Stimulated activated CD4-positive, alpha-beta T cell treated with anti-CD3 and anti-CD28 coated beads, Interleukin-4, amount 100 ng/mL, for 4 hours (primary cell): ENCODE measurements at regions not wholly inside any gene's neighbourhood (a gene's known extent, or its start where the extent isn't known, plus 50 kb on each side); places are given as distances from the start of the nearest gene placed in this dataset.
"Not testable (repeated sequence)": the region's sequence is repeated elsewhere in the genome, so short reads cannot be mapped to it uniquely, and the experiment has no call there.

Source experiments
- DNase-seq, 2 experiments: peaks; one replicate each; pipeline ENCODE4 v3.0.0-alpha.2; 2020

GRCh38 chr7:79615871-79616640 lies 162.6 kb upstream of the MAGI2 start:
- DNase-seq, result no peak

GRCh38 chr7:79615466-79615865 lies 162.0 kb upstream of the MAGI2 start:
- no peak for DNase-seq

GRCh38 chr7:79612903-79613302 lies 159.4 kb upstream of the MAGI2 start:
- DNase-seq, result no peak

GRCh38 chr7:79612022-79612421 lies 158.6 kb upstream of the MAGI2 start:
- no peak for DNase-seq

GRCh38 chr7:79610748-79611304 lies 157.4 kb upstream of the MAGI2 start:
- no peak for DNase-seq

GRCh38 chr7:79610313-79610712 lies 156.8 kb upstream of the MAGI2 start:
- DNase-seq, result no peak

GRCh38 chr7:79608005-79608404 lies 154.5 kb upstream of the MAGI2 start:
- DNase-seq, result no peak

GRCh38 chr7:79604841-79605240 lies 151.4 kb upstream of the MAGI2 start:
- DNase-seq, result no peak

- DNase-seq, result no peak
Measured at GRCh38 chr7:79598351-79598750, 144.9 kb upstream of the MAGI2 start.

GRCh38 chr7:79594671-79595070 lies 141.2 kb upstream of the MAGI2 start:
- DNase-seq, result not testable (repeated sequence)

- no peak for DNase-seq
Measured at GRCh38 chr7:79593866-79594301, 140.4 kb upstream of the MAGI2 start.

GRCh38 chr7:79590916-79591623 lies 137.6 kb upstream of the MAGI2 start:
- no peak for DNase-seq

- no peak for DNase-seq
Measured at GRCh38 chr7:79590391-79590790, 136.9 kb upstream of the MAGI2 start.

GRCh38 chr7:79570903-79571302 lies 117.4 kb upstream of the MAGI2 start:
- DNase-seq, result no peak

GRCh38 chr7:79563821-79564522 lies 110.5 kb upstream of the MAGI2 start:
- no peak for DNase-seq

- no peak for DNase-seq
Measured at GRCh38 chr7:79555571-79555970, 102.1 kb upstream of the MAGI2 start.

GRCh38 chr7:79553811-79554555 lies 100.5 kb upstream of the MAGI2 start:
- DNase-seq, result no peak

- no peak for DNase-seq
Measured at GRCh38 chr7:79552463-79552862, 99.0 kb upstream of the MAGI2 start.

GRCh38 chr7:79548727-79549126 lies 95.3 kb upstream of the MAGI2 start:
- DNase-seq, result no peak

- no peak for DNase-seq
Measured at GRCh38 chr7:79547132-79547531, 93.7 kb upstream of the MAGI2 start.

GRCh38 chr7:79540592-79540991 lies 87.1 kb upstream of the MAGI2 start:
- DNase-seq, result no peak

- no peak for DNase-seq
Measured at GRCh38 chr7:79534128-79534527, 80.7 kb upstream of the MAGI2 start.
